PFSK-1 (cell line): ENCODE measurements at regions not wholly inside any gene's neighbourhood (a gene's known extent, or its start where the extent isn't known, plus 50 kb on each side); places are given as distances from the start of the nearest gene placed in this dataset.

Source experiments
- POLR2AphosphoS5 ChIP-seq: IDR thresholded peaks from 2 replicates; pipeline ENCODE4 v1.6.1; 2012; ENCODE audit warnings: low read depth, mild to moderate bottlenecking, control low read depth, low read length, moderate library complexity
- REST ChIP-seq, 2 experiments: IDR thresholded peaks; 2 replicates each; pipeline versions ENCODE4 v1.6.1 to v1.8.0; 2011 to 2012; ENCODE audit warnings: low read depth in 2 of 2, low read length in 2 of 2, control low read depth in 1 of 2, inconsistent platforms in 1 of 2, mild to moderate bottlenecking in 1 of 2, moderate library complexity in 1 of 2; ENCODE audit not compliant: insufficient read depth in 1 of 2

GRCh38 chr17:43334738-43335402, 63.9 kb upstream of the ARL4D start:
- TF ChIP-seq POLR2AphosphoS5 (no peak), REST (IDR thresholded peaks at IDR 0.05; ENCODE audit: insufficient read depth in 1 of 2, low read depth in 2 of 2, low read length in 2 of 2) (no peak)
